NCI-H1694 (cell line): ENCODE measurements at regions not wholly inside any gene's neighbourhood (a gene's known extent, or its start where the extent isn't known, plus 50 kb on each side); places are given as distances from the start of the nearest gene placed in this dataset.
A peak's percentile ranks its signal among the peaks of the same experiment; 100 is the strongest.

ENCODE experiments used
- DNase-seq: peaks from one replicate; lab custom pipeline; 2025; lab: John Stamatoyannopoulos, UW

GRCh38 chr6:56005426-56005825 is 130.0 kb upstream of the BMP5 start:
- no peak for DNase-seq

- no peak for DNase-seq
Measured at GRCh38 chr6:56004426-56004825, 129.0 kb upstream of the BMP5 start.

- no peak for DNase-seq
Measured at GRCh38 chr6:56003616-56004015, 128.2 kb upstream of the BMP5 start.

- no peak for DNase-seq
Measured at GRCh38 chr6:56002336-56002735, 126.9 kb upstream of the BMP5 start.

- DNase-seq: no peak
Measured at GRCh38 chr6:55998576-55998975, 123.2 kb upstream of the BMP5 start.

- no peak for DNase-seq
Measured at GRCh38 chr6:55997223-55997874, 122.0 kb upstream of the BMP5 start.

GRCh38 chr6:55994531-55994930 is 119.1 kb upstream of the BMP5 start:
- no peak for DNase-seq

- DNase-seq: no peak
Measured at GRCh38 chr6:55993418-55993817, 118.0 kb upstream of the BMP5 start.

GRCh38 chr6:55992546-55992945 is 117.2 kb upstream of the BMP5 start:
- no peak for DNase-seq

GRCh38 chr6:55985309-55985708 is 109.9 kb upstream of the BMP5 start:
- no peak for DNase-seq

- no peak for DNase-seq
Measured at GRCh38 chr6:55983861-55984260, 108.5 kb upstream of the BMP5 start.

- DNase-seq: no peak
Measured at GRCh38 chr6:55981660-55982059, 106.3 kb upstream of the BMP5 start.

GRCh38 chr6:55980627-55981211 is 105.3 kb upstream of the BMP5 start:
- DNase-seq: peak; percentile 14

- DNase-seq: no peak
Measured at GRCh38 chr6:55979526-55979925, 104.1 kb upstream of the BMP5 start.

- no peak for DNase-seq
Measured at GRCh38 chr6:55977959-55978665, 102.7 kb upstream of the BMP5 start.

GRCh38 chr6:55974688-55975087 is 99.3 kb upstream of the BMP5 start:
- no peak for DNase-seq

GRCh38 chr6:55972091-55972490 is 96.7 kb upstream of the BMP5 start:
- DNase-seq: no peak

- DNase-seq: no peak
Measured at GRCh38 chr6:55969526-55969925, 94.1 kb upstream of the BMP5 start.

- no peak for DNase-seq
Measured at GRCh38 chr6:55968926-55969325, 93.5 kb upstream of the BMP5 start.

- no peak for DNase-seq
Measured at GRCh38 chr6:55964136-55964535, 88.7 kb upstream of the BMP5 start.

GRCh38 chr6:55963301-55963700 is 87.9 kb upstream of the BMP5 start:
- DNase-seq: no peak

- no peak for DNase-seq
Measured at GRCh38 chr6:55960344-55960743, 85.0 kb upstream of the BMP5 start.

- no peak for DNase-seq
Measured at GRCh38 chr6:55958790-55959189, 83.4 kb upstream of the BMP5 start.
